ENCODE measurements at regions not wholly inside any gene's neighbourhood (a gene's known extent, or its start where the extent isn't known, plus 50 kb on each side); places are given as distances from the start of the nearest gene placed in this dataset.

- DNase-seq (ENCODE audit: extremely low read depth in 1 of 2, low read depth in 1 of 2) = no peak
Measured at GRCh38 chr2:103469800-103470199, 708.0 kb downstream of the TMEM182 start.

GRCh38 chr2:103484906-103485305 lies 723.1 kb downstream of the TMEM182 start:
- no peak for DNase-seq (ENCODE audit: extremely low read depth in 1 of 2, low read depth in 1 of 2)

- no peak for DNase-seq (ENCODE audit: extremely low read depth in 1 of 2, low read depth in 1 of 2)
Measured at GRCh38 chr2:103496850-103497249, 735.0 kb downstream of the TMEM182 start.

- DNase-seq (ENCODE audit: extremely low read depth in 1 of 2, low read depth in 1 of 2) = no peak
Measured at GRCh38 chr2:103506812-103507211, 745.0 kb downstream of the TMEM182 start.

- no peak for DNase-seq (ENCODE audit: extremely low read depth in 1 of 2, low read depth in 1 of 2)
Measured at GRCh38 chr2:103512442-103512841, 750.6 kb downstream of the TMEM182 start.

- no peak for DNase-seq (ENCODE audit: extremely low read depth in 1 of 2, low read depth in 1 of 2)
Measured at GRCh38 chr2:103520547-103520946, 758.7 kb downstream of the TMEM182 start.

GRCh38 chr2:103525756-103526155 lies 763.9 kb downstream of the TMEM182 start:
- no peak for DNase-seq (ENCODE audit: extremely low read depth in 1 of 2, low read depth in 1 of 2)

- no peak for DNase-seq (ENCODE audit: extremely low read depth in 1 of 2, low read depth in 1 of 2)
Measured at GRCh38 chr2:103526757-103527156, 764.9 kb downstream of the TMEM182 start.

GRCh38 chr2:103527278-103527677 lies 765.4 kb downstream of the TMEM182 start:
- no peak for DNase-seq (ENCODE audit: extremely low read depth in 1 of 2, low read depth in 1 of 2)

GRCh38 chr2:103529798-103530502 lies 768.1 kb downstream of the TMEM182 start:
- DNase-seq (ENCODE audit: extremely low read depth in 1 of 2, low read depth in 1 of 2) = no peak

- no peak for DNase-seq (ENCODE audit: extremely low read depth in 1 of 2, low read depth in 1 of 2)
Measured at GRCh38 chr2:103552775-103553174, 790.9 kb downstream of the TMEM182 start.

- DNase-seq (ENCODE audit: extremely low read depth in 1 of 2, low read depth in 1 of 2) = no peak
Measured at GRCh38 chr2:103594823-103595222, 833.0 kb downstream of the TMEM182 start.

GRCh38 chr2:103605071-103605780 lies 843.4 kb downstream of the TMEM182 start:
- no peak for DNase-seq (ENCODE audit: extremely low read depth in 1 of 2, low read depth in 1 of 2)

- DNase-seq (ENCODE audit: extremely low read depth in 1 of 2, low read depth in 1 of 2) = no peak
Measured at GRCh38 chr2:103615611-103616105, 853.8 kb downstream of the TMEM182 start.

- no peak for DNase-seq (ENCODE audit: extremely low read depth in 1 of 2, low read depth in 1 of 2)
Measured at GRCh38 chr2:103616891-103617290, 855.1 kb downstream of the TMEM182 start.

- no peak for DNase-seq (ENCODE audit: extremely low read depth in 1 of 2, low read depth in 1 of 2)
Measured at GRCh38 chr2:103618112-103618511, 856.3 kb downstream of the TMEM182 start.

GRCh38 chr2:103627301-103627700 lies 865.5 kb downstream of the TMEM182 start:
- DNase-seq (ENCODE audit: extremely low read depth in 1 of 2, low read depth in 1 of 2) = no peak

- DNase-seq (ENCODE audit: extremely low read depth in 1 of 2, low read depth in 1 of 2) = no peak
Measured at GRCh38 chr2:103638978-103639377, 877.1 kb downstream of the TMEM182 start.

GRCh38 chr2:103656558-103656957 lies 894.7 kb downstream of the TMEM182 start:
- no peak for DNase-seq (ENCODE audit: extremely low read depth in 1 of 2, low read depth in 1 of 2)

GRCh38 chr2:103660519-103660918 lies 898.7 kb downstream of the TMEM182 start:
- DNase-seq (ENCODE audit: extremely low read depth in 1 of 2, low read depth in 1 of 2) = no peak

- no peak for DNase-seq (ENCODE audit: extremely low read depth in 1 of 2, low read depth in 1 of 2)
Measured at GRCh38 chr2:103660947-103661346, 899.1 kb downstream of the TMEM182 start.

GRCh38 chr2:103664690-103665089 lies 902.9 kb downstream of the TMEM182 start:
- no peak for DNase-seq (ENCODE audit: extremely low read depth in 1 of 2, low read depth in 1 of 2)

Measured in stimulated activated CD8-positive, alpha-beta memory T cell treated with anti-CD3 and anti-CD28 coated beads, Interleukin-7, amount 100 ng/mL, for 48 hours (primary cell).